Stomach (tissue), 8 donors: ENCODE measurements at regions not wholly inside any gene's neighbourhood (a gene's known extent, or its start where the extent isn't known, plus 50 kb on each side); places are given as distances from the start of the nearest gene placed in this dataset.

Experiments
- DNase-seq, 2 donors: peaks; one replicate each; pipeline versions ENCODE4 v3.0.0 to v3.0.0-alpha.2; 2013 to 2019
- H3K27ac ChIP-seq, 5 donors: fragments of 200-600 bp in 4 of 5; sonication (generic) in 4 of 5; one replicate each; pipeline ENCODE4 v1.5.1; 2013 to 2019; ENCODE audit warnings: mild to moderate bottlenecking in 1 of 5, moderate library complexity in 1 of 5
- H3K27me3 ChIP-seq, 3 donors: fragments of 200-600 bp; sonication (generic); one replicate each; pipeline ENCODE4 v1.5.1; 2017 to 2019; ENCODE audit warnings: mixed run types in 1 of 3
- H3K36me3 ChIP-seq, 4 donors: fragments of 200-600 bp; sonication (generic); 1 replicate in 3 of 4; 2 replicates in 1 of 4; pipeline ENCODE4 v1.5.1; 2016 to 2019
- H3K4me1 ChIP-seq, 4 donors: fragments of 200-600 bp; sonication (generic); one replicate each; pipeline ENCODE4 v1.5.1; 2016 to 2019
- H3K4me3 ChIP-seq, 4 donors: fragments of 200-600 bp; sonication (generic) in 3 of 4; one replicate each; pipeline ENCODE4 v1.5.1; 2016 to 2019; ENCODE audit warnings: mild to moderate bottlenecking in 1 of 4
- H3K9me3 ChIP-seq, 4 donors: fragments of 200-600 bp; sonication (generic); one replicate each; pipeline ENCODE4 v1.5.1; 2016 to 2019
- CTCF ChIP-seq, 7 experiments: fragments of 450-650 bp in 4 of 7; fragments of 200-600 bp in 3 of 7; sonication (generic) in 3 of 7; IDR thresholded peaks; one replicate each; pipeline ENCODE4 v1.5.1; 2016 to 2019; ENCODE audit warnings: antibody characterized with exemption in 7 of 7, control low read depth in 2 of 7, mild to moderate bottlenecking in 1 of 7
- EP300 ChIP-seq: sonication (generic); formaldehyde crosslinking; IDR thresholded peaks from one replicate; pipeline ENCODE4 v1.6.1; 2017; ENCODE audit warnings: antibody characterized with exemption
- POLR2A ChIP-seq, 4 donors: fragments of 450-650 bp; IDR thresholded peaks; one replicate each; pipeline ENCODE4 v1.6.1; 2016; ENCODE audit warnings: antibody characterized with exemption in 4 of 4, control low read depth in 2 of 4, mild to moderate bottlenecking in 1 of 4, moderate library complexity in 1 of 4
- POLR2AphosphoS5 ChIP-seq, 3 donors: sonication (generic); formaldehyde crosslinking; IDR thresholded peaks; one replicate each; pipeline ENCODE4 v1.6.1; 2016; ENCODE audit warnings: antibody characterized with exemption in 3 of 3
- WGBS, 5 donors: extraction: QIAGEN DNeasy Blood & Tissue Kit in 3 of 5; methylation state at CpG; one replicate each; pipeline versions ENCODE4 v1.1.5 to v1.1.7; 2013 to 2018; 5-methylcytosine and 5-hydroxymethylcytosine counted together
- intact Hi-C: fragments of 100-400 bp; cut with DNase I; formaldehyde crosslinking; loops from one replicate; pipeline ENCODE4 v1.15.1; 2023; ENCODE audit warnings: low total_unique reads
- donor health status: healthy with polysubstance abuse.
- donor health status: Bipolar disorder and iron deficiency.
- donor health status: healthy.

GRCh38 chr2:155730804-155731203 is 601.7 kb downstream of the NR4A2 start:
- Histone ChIP-seq H3K9me3 (no peaks in the 10 kb centered on the region), H3K4me1 (no peaks in the 10 kb centered on the region), H3K4me3 (no peak overlapping the region), H3K27ac (no peak overlapping the region), H3K27me3 (no peaks in the 10 kb centered on the region), H3K36me3 (no peaks in the 10 kb centered on the region)
- TF ChIP-seq POLR2AphosphoS5 (IDR thresholded peaks at IDR 0.05) (no peak), EP300 (no peak), CTCF (IDR thresholded peaks at IDR 0.05) (no peak), POLR2A (IDR thresholded peaks at IDR 0.05) (no peak)
- 68 to 80% (median 74%) methylated on average over 5 of the region's 5 CpGs for WGBS, 5 donors
- intact Hi-C loops, result no loop called here
- DNase-seq, result no peak

- H3K36me3 ChIP-seq, result no peaks in the 10 kb centered on the region
- H3K9me3 ChIP-seq, result no peaks in the 10 kb centered on the region
- no peak for DNase-seq
- no peak for TF ChIP-seq CTCF (IDR thresholded peaks at IDR 0.05)
- H3K27ac ChIP-seq, result no peak overlapping the region
- intact Hi-C loops, result no loop called here
- no peaks in the 10 kb centered on the region for H3K4me1 ChIP-seq
- no peaks in the 10 kb centered on the region for H3K27me3 ChIP-seq
- 34 to 39% (median 36%) methylated on average over 10 of the region's 10 CpGs for WGBS, 5 donors
- no peak overlapping the region for H3K4me3 ChIP-seq
These were observed 605.2 kb downstream of the NR4A2 start for GRCh38 chr2:155727187-155727895.

GRCh38 chr2:155722290-155722689 is 610.2 kb downstream of the NR4A2 start:
- Histone ChIP-seq H3K36me3 (no peaks in the 10 kb centered on the region), H3K27ac (no peak overlapping the region), H3K4me1 (no peaks in the 10 kb centered on the region), H3K4me3 (no peak overlapping the region), H3K27me3 (no peaks in the 10 kb centered on the region), H3K9me3 (no peaks in the 10 kb centered on the region)
- TF ChIP-seq POLR2AphosphoS5 (IDR thresholded peaks at IDR 0.05) (no peak), POLR2A (IDR thresholded peaks at IDR 0.05) (no peak), CTCF (IDR thresholded peaks at IDR 0.05) (no peak), EP300 (no peak)
- intact Hi-C loops, result no loop called here
- 65 to 80% (median 70%) methylated on average over 3 of the region's 3 CpGs for WGBS, 5 donors
- DNase-seq, result no peak

GRCh38 chr2:155715705-155716104 is 616.8 kb downstream of the NR4A2 start:
- no peak overlapping the region for H3K4me3 ChIP-seq
- no peak for DNase-seq
- no peaks in the 10 kb centered on the region for H3K27me3 ChIP-seq
- WGBS, 5 donors, result 80 to 92% (median 88%) methylated on average over 2 of the region's 2 CpGs
- no peaks in the 10 kb centered on the region for H3K9me3 ChIP-seq
- H3K36me3 ChIP-seq, result no peaks in the 10 kb centered on the region
- no peaks in the 10 kb centered on the region for H3K4me1 ChIP-seq
- no peak for TF ChIP-seq EP300
- no peak for TF ChIP-seq CTCF (IDR thresholded peaks at IDR 0.05)
- no peak for TF ChIP-seq POLR2A (IDR thresholded peaks at IDR 0.05)
- no peak for TF ChIP-seq POLR2AphosphoS5 (IDR thresholded peaks at IDR 0.05)
- intact Hi-C loops, result no loop called here
- no peak overlapping the region for H3K27ac ChIP-seq
